ENCODE measurements at regions not wholly inside any gene's neighbourhood (a gene's known extent, or its start where the extent isn't known, plus 50 kb on each side); places are given as distances from the start of the nearest gene placed in this dataset.

- Histone ChIP-seq H2AK5ac (ENCODE audit: low read depth, low read length) (no peak overlapping the region), H2BK20ac (ENCODE audit: low read depth, low read length) (no peak overlapping the region), H3K18ac (ENCODE audit: low read depth, low read length) (no peak overlapping the region), H2BK5ac (ENCODE audit: low read depth, low read length, poor library complexity, severe bottlenecking) (no peak overlapping the region), H3K4me2 (ENCODE audit: low read depth, low read length) (no peak overlapping the region), H3K9ac (ENCODE audit: low read depth, low read length) (no peak overlapping the region), H2BK15ac (ENCODE audit: low read depth, low read length) (no peak overlapping the region), H3K4me3 (ENCODE audit: insufficient read depth, low read depth, low read length) (no peak overlapping the region), H2AFZ (replicated peaks; ENCODE audit: low read length, poor library complexity) (no peak overlapping the region), H4K20me1 (ENCODE audit: insufficient read depth, low read length) (no peaks in the 10 kb centered on the region), H2AK9ac (replicated peaks; ENCODE audit: low read depth, low read length, poor library complexity) (no peak overlapping the region), H3K9me1 (ENCODE audit: insufficient read depth, low read length) (no peaks in the 10 kb centered on the region), H3K27ac (ENCODE audit: insufficient read depth, low read length) (no peak overlapping the region), H3K4me1 (ENCODE audit: control insufficient read depth, insufficient read depth, low read length) (no peaks in the 10 kb centered on the region), H3K56ac (ENCODE audit: extremely low read depth, insufficient read depth, low read length) (no peak overlapping the region), H3K79me1 (ENCODE audit: low read depth in 1 of 2, low read length in 2 of 2) (no peaks in the 10 kb centered on the region), H4K91ac (ENCODE audit: insufficient read depth, low read depth, low read length) (no peak overlapping the region), H3K4ac (ENCODE audit: low read depth, low read length) (no peak overlapping the region), H4K8ac (ENCODE audit: low read depth in 2 of 2, low read length in 2 of 2) (no peak overlapping the region), H3K23ac (ENCODE audit: low read depth, low read length) (no peak overlapping the region), H3K36me3 (ENCODE audit: control insufficient read depth, insufficient read depth, low read length) (no peaks in the 10 kb centered on the region), H4K5ac (ENCODE audit: low read depth, low read length) (no peak overlapping the region), H2BK120ac (ENCODE audit: low read depth, low read length) (no peak overlapping the region), H3K14ac (replicated peaks; ENCODE audit: low read depth, low read length) (no peak overlapping the region), H3K27me3 (ENCODE audit: control insufficient read depth, insufficient read depth, low read length) (no peaks in the 10 kb centered on the region), H3K9me3 (ENCODE audit: control insufficient read depth, insufficient read depth, low read length) (no peaks in the 10 kb centered on the region)
- no peak for ATAC-seq (ENCODE audit: low read depth)
- intact Hi-C loops (cut with micrococcal nuclease) (no loop called here), dilution Hi-C loops (cut with HindIII; ENCODE audit: low sequenced_read_pairs, unreplicated experiment) (no loop called here), in situ Hi-C loops (cut with MboI; ENCODE audit: low sequenced_read_pairs) (no loop called here)
- ChIA-PET CTCF (no interaction called here), POLR2A (ENCODE audit: unreplicated experiment) (no interaction called here)
- no peak for DNase-seq
- TF ChIP-seq RFX5 (IDR thresholded peaks at IDR 0.05; ENCODE audit: low read depth, low read length) (no peak), RAD21 (IDR thresholded peaks at IDR 0.05; ENCODE audit: low read length) (no peak), CEBPB (IDR thresholded peaks at IDR 0.05; ENCODE audit: low read depth, low read length) (no peak), NFE2L2 (IDR thresholded peaks at IDR 0.05; ENCODE audit: low read depth, low read length) (no peak), USF2 (IDR thresholded peaks at IDR 0.05; ENCODE audit: low read depth, low read length) (no peak), BHLHE40 (IDR thresholded peaks at IDR 0.05; ENCODE audit: low read depth, low read length) (no peak), MAZ (IDR thresholded peaks at IDR 0.05; ENCODE audit: borderline replicate concordance, low read depth, low read length) (no peak), FOS (IDR thresholded peaks at IDR 0.05; ENCODE audit: low read depth, low read length) (no peak), RCOR1 (IDR thresholded peaks at IDR 0.05; ENCODE audit: insufficient replicate concordance, low read length) (no peak), ELK1 (IDR thresholded peaks at IDR 0.05; ENCODE audit: borderline replicate concordance, low read depth, low read length) (no peak), CHD1 (IDR thresholded peaks at IDR 0.05; ENCODE audit: low read depth, low read length) (no peak)
- BruUV-seq (replicated peaks), result no TSS peak
Measured at GRCh38 chr13:63175536-63175935, 1759.9 kb upstream of the PCDH20 start.
